GM21737 (cell line): ENCODE measurements at regions not wholly inside any gene's neighbourhood (a gene's known extent, or its start where the extent isn't known, plus 50 kb on each side); places are given as distances from the start of the nearest gene placed in this dataset.
"Not testable (repeated sequence)": the region's sequence is repeated elsewhere in the genome, so short reads cannot be mapped to it uniquely, and the experiment has no call there.

Experiments
- ATAC-seq: cut with Tn5 transposase; IDR thresholded peaks from one replicate; pipeline ENCODE4 v1.9.1; 2021; ENCODE audit warnings: mild to moderate bottlenecking, moderate library complexity; ENCODE audit not compliant: unreplicated experiment

DNA sequence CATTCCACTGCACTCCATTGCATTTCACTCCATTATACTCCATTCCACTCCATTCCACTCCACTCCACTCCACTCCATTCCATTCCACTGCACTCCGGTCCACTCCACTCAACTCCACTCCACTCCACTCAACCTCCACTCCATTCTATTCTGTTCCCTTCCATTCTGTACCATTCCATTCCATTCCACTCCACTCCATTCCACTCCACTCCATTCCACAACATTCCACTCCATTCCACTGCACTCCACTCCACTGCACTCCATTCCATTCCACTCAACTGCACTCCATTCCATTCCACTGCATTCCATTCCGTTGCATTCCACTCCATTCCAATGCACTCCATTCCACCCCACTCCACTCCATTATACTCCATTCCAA, 2565.3 kb upstream of the TPTE start:
- not testable (repeated sequence) for ATAC-seq

DNA sequence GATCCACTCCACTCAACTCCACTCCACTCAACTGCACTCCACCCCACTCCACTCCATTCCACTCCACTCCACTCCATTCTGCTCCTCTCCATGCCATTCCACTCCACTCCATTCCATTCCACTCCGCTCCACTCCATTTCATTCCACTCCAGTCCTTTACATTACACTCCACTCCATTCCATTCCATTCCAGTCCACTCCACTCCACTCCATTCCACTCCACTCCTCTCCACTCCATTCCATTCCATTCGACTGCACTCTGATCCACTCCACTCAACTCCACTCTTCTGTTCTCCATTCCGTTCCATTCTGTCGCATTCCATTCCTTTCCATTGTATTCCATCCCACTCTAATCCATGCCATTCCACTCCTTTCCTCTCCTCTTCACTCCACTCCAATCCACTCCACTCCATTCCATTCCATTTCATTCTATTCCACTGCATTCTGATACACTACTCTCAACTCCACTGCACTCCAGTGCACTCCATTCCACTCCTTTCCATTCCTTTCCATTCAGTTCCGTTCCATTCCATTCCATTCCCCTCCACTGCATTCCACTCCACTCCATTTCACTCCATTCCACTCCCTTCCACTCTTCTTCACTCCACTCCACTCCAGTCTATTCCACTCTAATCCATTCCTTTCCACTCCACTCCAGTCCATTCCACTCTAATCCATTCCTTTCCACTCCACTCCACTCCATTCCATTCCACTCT, 2564.2 kb upstream of the TPTE start:
- ATAC-seq = not testable (repeated sequence)

DNA sequence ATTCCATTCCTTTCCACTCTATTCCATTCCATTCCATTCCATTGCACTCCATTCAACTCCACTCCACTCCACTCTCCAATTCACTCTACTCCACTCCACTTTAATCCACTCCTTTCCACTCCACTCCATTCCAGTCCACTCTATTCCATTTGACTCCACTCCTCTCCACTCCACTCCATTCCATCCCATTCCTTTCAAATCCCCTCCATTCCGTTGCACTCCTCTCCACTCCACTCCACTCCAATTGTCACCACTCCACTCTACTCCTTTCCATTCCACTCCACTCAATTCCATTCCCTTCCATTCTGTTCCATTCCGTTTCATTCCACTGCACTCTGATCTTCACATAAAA, 2563.7 kb upstream of the TPTE start:
- ATAC-seq = no peak
